A673 (cell line): ENCODE measurements at regions not wholly inside any gene's neighbourhood (a gene's known extent, or its start where the extent isn't known, plus 50 kb on each side); places are given as distances from the start of the nearest gene placed in this dataset.

Source experiments
- CTCF ChIP-seq: fragments of 300-800, 200-600 bp; sonication (generic); conservative IDR thresholded peaks from 2 replicates; pipeline ENCODE4 v1.5.1; 2017; ENCODE audit warnings: low read depth, mild to moderate bottlenecking, antibody characterized with exemption, low read length, moderate library complexity, mixed read lengths
- EZH2 ChIP-seq: fragments of 200-600 bp; sonication (generic); IDR thresholded peaks from 2 replicates; pipeline ENCODE4 v1.6.1; 2017; ENCODE audit warnings: borderline replicate concordance, low read depth, mild to moderate bottlenecking, mixed read lengths, antibody characterized with exemption, low read length; ENCODE audit not compliant: poor library complexity, severe bottlenecking

- TF ChIP-seq CTCF (no peak), EZH2 (no peak)
Measured at GRCh38 chr3:76912841-76913383, 127.0 kb upstream of the ROBO2 start.
